ENCODE measurements at regions not wholly inside any gene's neighbourhood (a gene's known extent, or its start where the extent isn't known, plus 50 kb on each side); places are given as distances from the start of the nearest gene placed in this dataset.

DNA sequence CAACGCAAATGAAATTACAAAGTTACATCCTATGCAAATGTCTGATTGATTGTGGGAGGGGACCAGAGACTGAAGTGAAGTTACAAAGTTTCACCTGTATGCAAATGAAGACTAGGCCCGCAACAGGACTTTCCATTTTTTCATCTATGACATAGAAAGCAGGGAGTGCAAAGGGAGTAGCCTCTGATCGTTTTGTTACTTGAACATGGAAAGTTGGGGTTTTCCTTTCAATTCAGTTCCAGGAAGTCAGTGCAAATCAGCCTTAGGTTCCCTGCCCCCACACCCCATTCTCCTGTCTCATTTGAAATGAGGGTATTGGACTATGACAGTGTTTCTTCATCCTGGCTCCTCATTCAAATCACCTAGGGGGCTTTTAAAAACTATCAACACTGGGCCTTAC, 96.9 kb upstream of the HABP2 start:
- TF ChIP-seq, protein P1, sequence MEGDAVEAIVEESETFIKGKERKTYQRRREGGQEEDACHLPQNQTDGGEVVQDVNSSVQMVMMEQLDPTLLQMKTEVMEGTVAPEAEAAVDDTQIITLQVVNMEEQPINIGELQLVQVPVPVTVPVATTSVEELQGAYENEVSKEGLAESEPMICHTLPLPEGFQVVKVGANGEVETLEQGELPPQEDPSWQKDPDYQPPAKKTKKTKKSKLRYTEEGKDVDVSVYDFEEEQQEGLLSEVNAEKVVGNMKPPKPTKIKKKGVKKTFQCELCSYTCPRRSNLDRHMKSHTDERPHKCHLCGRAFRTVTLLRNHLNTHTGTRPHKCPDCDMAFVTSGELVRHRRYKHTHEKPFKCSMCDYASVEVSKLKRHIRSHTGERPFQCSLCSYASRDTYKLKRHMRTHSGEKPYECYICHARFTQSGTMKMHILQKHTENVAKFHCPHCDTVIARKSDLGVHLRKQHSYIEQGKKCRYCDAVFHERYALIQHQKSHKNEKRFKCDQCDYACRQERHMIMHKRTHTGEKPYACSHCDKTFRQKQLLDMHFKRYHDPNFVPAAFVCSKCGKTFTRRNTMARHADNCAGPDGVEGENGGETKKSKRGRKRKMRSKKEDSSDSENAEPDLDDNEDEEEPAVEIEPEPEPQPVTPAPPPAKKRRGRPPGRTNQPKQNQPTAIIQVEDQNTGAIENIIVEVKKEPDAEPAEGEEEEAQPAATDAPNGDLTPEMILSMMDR (conservative IDR thresholded peaks at IDR 0.05; ENCODE audit: low read length), result no peak
- no peak for DNase-seq (ENCODE audit: low read depth)

DNA sequence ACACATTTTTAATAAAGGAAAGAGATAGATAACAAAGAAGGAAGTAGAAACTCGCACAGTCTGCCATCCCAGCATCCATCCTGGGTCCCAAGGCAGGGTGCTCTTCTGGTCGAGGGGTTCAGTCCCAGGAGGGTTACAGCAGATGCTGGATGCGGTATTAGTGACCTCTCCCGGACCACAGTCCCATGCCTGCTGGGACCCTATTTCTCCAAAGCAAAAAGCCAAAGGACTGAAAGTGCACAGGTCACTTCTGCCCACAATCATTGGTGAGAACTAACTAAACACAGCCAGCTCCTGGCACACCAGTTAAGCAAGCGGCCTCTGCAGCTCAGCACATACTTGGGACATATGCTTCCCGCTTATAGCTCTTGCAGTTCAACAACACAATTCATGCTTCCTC, 96.1 kb upstream of the HABP2 start:
- no peak overlapping the region for H3K4me3 ChIP-seq (ENCODE audit: low read length)
- TF ChIP-seq, protein P1 (conservative IDR thresholded peaks at IDR 0.05; ENCODE audit: low read length), result no peak
- DNase-seq (ENCODE audit: low read depth), result no peak

More for the DNA sequence above, 96.9 kb upstream of the HABP2 start:
- H3K4me3 ChIP-seq (ENCODE audit: low read length), result no peak overlapping the region

DNA sequence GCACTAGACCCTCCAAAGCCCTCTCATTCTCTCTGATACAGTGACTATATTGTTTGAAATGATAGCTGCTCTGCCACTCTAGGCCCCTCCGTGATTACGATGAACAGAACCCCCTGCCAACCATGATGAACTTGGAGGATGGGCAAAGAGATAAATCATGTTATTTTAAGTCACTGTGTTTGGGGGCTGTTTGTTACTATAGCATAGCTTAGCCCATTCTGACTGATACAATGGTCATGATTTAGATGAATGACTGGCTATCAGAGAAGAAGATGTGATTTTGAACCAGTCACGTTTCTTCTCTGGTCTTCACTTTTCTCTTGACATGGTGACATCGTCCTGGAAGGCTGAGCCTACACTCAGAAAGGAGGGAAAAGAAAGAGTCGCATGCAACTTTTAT, 95.4 kb upstream of the HABP2 start:
- H3K4me3 ChIP-seq (ENCODE audit: low read length), result no peak overlapping the region
- TF ChIP-seq, protein P1 (conservative IDR thresholded peaks at IDR 0.05; ENCODE audit: low read length), result no peak
- no peak for DNase-seq (ENCODE audit: low read depth)

DNA sequence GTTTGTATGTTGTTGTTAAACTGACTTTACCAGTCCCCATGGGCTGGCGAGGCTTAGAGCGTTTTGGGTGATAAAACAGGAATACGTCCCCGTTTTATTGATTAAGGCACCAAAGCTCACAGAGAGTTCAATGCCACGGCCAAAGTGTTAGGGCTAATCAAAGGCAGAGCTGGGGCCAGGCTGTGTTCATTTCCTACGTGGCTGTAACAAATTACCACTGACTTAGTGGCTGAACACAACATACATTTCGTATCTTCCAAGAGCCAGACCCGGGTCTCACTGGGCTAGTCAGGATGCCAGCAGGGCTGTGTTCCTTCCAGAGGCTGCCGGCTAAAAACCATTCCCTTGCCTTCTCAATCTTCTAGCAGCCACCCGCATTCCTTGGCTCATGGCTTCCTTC, 94.4 kb upstream of the HABP2 start:
- TF ChIP-seq, protein P1 (conservative IDR thresholded peaks at IDR 0.05; ENCODE audit: low read length), result no peak
- H3K4me3 ChIP-seq (ENCODE audit: low read length), result no peak overlapping the region

DNA sequence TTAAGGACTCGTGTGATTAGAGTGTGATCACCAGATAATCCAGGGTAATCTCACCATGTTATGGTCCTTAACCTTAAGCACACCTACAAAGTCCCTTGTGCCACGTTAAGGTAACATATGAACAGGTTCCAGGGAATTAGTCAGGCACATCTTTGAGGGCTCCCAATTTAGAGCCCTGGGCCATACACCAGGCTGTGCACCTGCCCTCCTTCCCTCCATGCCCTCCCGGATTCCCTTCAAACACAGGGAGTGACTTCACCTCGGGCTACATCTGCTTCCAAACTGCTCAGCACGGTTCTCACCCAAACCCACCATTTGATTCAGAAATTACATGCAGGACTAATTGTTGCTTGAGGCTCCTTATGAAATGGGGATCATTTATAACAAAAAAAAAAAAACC, 93.9 kb upstream of the HABP2 start:
- DNase-seq (ENCODE audit: low read depth), result no peak
- TF ChIP-seq, protein P1 (conservative IDR thresholded peaks at IDR 0.05; ENCODE audit: low read length), result no peak
- no peak overlapping the region for H3K4me3 ChIP-seq (ENCODE audit: low read length)

More for the DNA sequence above, 94.4 kb upstream of the HABP2 start:
- DNase-seq (ENCODE audit: low read depth), result no peak

DNA sequence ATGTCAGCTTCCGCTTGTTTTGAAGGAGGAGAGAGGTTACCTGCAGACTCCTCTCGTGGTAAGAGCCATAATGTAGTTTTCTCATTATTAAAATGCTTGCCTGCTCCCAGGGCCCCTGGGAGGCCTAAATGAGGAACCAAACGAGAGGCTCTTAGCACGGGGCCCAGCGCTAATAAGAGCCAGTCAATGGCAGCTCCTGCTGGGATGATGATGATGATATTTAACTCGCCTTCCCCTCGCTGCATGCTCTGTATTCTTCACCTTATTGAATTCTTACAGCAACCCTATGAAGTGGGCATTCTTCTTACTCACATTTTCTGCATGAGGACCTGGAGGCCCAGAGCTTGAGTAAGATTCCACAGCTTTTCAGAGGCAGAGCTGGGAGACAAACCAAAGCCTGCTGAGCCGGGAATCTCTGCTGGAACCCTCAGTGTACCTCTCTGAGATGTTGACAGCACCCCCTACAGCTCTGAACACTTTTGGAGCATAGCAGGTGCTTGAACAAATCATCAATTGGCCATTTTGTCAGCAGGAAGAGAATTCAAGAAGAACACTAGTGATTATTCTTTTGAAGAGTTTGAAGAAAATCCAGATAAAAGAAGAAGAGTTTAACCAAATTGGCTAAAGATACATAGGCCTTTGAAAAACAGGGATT, 93.1 kb upstream of the HABP2 start:
- DNase-seq (ENCODE audit: low read depth), result no peak
- no peak overlapping the region for H3K4me3 ChIP-seq (ENCODE audit: low read length)
- TF ChIP-seq, protein P1 (conservative IDR thresholded peaks at IDR 0.05; ENCODE audit: low read length), result no peak

DNA sequence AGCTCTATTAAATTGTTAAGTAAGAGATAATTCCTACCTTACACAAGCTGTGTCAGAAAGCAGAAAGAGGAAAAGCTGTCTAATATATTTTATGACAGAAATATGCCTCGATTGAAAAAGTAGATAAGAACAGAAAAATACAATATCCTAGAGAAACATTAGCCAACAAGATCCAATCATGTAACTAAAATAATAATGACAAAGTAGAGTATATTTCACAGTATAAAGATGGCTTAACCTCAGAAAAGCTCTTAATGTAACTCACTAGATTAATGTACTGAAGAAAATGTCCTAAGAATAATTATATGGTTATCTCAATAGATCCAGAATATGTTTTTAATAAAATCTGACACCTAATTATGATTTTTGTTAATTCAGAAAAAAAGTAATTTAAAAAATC, 89.8 kb upstream of the HABP2 start:
- TF ChIP-seq, protein P1 (conservative IDR thresholded peaks at IDR 0.05; ENCODE audit: low read length), result no peak
- no peak overlapping the region for H3K4me3 ChIP-seq (ENCODE audit: low read length)
- no peak for DNase-seq (ENCODE audit: low read depth)

Measured in AG10803 (cell line).